Gastroesophageal sphincter (tissue), 4 donors: ENCODE measurements at regions not wholly inside any gene's neighbourhood (a gene's known extent, or its start where the extent isn't known, plus 50 kb on each side); places are given as distances from the start of the nearest gene placed in this dataset.
A peak's percentile ranks its signal among the peaks of the same experiment; 100 is the strongest.

Source experiments
- ATAC-seq: fragments of 150-250 bp; one replicate; pipeline ENCODE4 v1.9.1; 2016; ENCODE audit warnings: mild to moderate bottlenecking, moderate library complexity
- H3K27ac ChIP-seq, 4 donors: fragments of 200-600 bp; sonication (generic) in 3 of 4; 1 replicate in 3 of 4; 2 replicates in 1 of 4; pipeline ENCODE4 v1.5.1; 2016 to 2019
- H3K27me3 ChIP-seq: fragments of 200-600 bp; sonication (generic); one replicate; pipeline ENCODE4 v1.5.1; 2019
- H3K36me3 ChIP-seq, 2 donors: fragments of 200-600 bp; sonication (generic); one replicate each; pipeline ENCODE4 v1.5.1; 2019; ENCODE audit warnings: control low read depth in 1 of 2
- H3K4me1 ChIP-seq, 3 donors: fragments of 200-600 bp; sonication (generic); 1 replicate in 2 of 3; 2 replicates in 1 of 3; pipeline ENCODE4 v1.5.1; 2016 to 2019; ENCODE audit warnings: control low read depth in 2 of 3
- H3K4me3 ChIP-seq, 2 donors: fragments of 200-600 bp; sonication (generic); one replicate each; pipeline ENCODE4 v1.5.1; 2019; ENCODE audit warnings: mild to moderate bottlenecking in 1 of 2, moderate library complexity in 1 of 2
- H3K9me3 ChIP-seq, 3 donors: fragments of 200-600 bp; sonication (generic); one replicate each; pipeline ENCODE4 v1.5.1; 2017 to 2019; ENCODE audit warnings: control low read depth in 2 of 3
- EP300 ChIP-seq: sonication (generic); formaldehyde crosslinking; IDR thresholded peaks from one replicate; pipeline ENCODE4 v1.6.1; 2017; ENCODE audit warnings: antibody characterized with exemption, mild to moderate bottlenecking
- POLR2A ChIP-seq, 2 donors: fragments of 450-650 bp; IDR thresholded peaks; one replicate each; pipeline ENCODE4 v1.6.1; 2017; ENCODE audit warnings: antibody characterized with exemption in 2 of 2, mild to moderate bottlenecking in 2 of 2, moderate library complexity in 1 of 2
- POLR2AphosphoS5 ChIP-seq: sonication (generic); formaldehyde crosslinking; IDR thresholded peaks from one replicate; pipeline ENCODE4 v1.6.1; 2017; ENCODE audit warnings: antibody characterized with exemption
- WGBS, 2 donors: methylation state at CpG; one replicate each; pipeline ENCODE4 v1.1.5; 2018; ENCODE audit warnings: low coverage in 1 of 2; 5-methylcytosine and 5-hydroxymethylcytosine counted together
- TF ChIP-seq, protein P1 (sequence below), 4 experiments: fragments of 200-600 bp in 2 of 4; fragments of 450-650 bp in 2 of 4; sonication (generic) in 1 of 4; IDR thresholded peaks; one replicate each; pipeline ENCODE4 v1.5.1; 2017 to 2019; ENCODE audit warnings: antibody characterized with exemption in 4 of 4, mild to moderate bottlenecking in 2 of 4, moderate library complexity in 2 of 4

- WGBS, 2 donors, result 96 to 100% methylated on average over 1 to 7 of the region's 15 CpGs
- TF ChIP-seq, protein P1, sequence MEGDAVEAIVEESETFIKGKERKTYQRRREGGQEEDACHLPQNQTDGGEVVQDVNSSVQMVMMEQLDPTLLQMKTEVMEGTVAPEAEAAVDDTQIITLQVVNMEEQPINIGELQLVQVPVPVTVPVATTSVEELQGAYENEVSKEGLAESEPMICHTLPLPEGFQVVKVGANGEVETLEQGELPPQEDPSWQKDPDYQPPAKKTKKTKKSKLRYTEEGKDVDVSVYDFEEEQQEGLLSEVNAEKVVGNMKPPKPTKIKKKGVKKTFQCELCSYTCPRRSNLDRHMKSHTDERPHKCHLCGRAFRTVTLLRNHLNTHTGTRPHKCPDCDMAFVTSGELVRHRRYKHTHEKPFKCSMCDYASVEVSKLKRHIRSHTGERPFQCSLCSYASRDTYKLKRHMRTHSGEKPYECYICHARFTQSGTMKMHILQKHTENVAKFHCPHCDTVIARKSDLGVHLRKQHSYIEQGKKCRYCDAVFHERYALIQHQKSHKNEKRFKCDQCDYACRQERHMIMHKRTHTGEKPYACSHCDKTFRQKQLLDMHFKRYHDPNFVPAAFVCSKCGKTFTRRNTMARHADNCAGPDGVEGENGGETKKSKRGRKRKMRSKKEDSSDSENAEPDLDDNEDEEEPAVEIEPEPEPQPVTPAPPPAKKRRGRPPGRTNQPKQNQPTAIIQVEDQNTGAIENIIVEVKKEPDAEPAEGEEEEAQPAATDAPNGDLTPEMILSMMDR (IDR thresholded peaks at IDR 0.05), result no peak
- no peak for TF ChIP-seq POLR2AphosphoS5
- no peak for TF ChIP-seq EP300
- TF ChIP-seq POLR2A (IDR thresholded peaks at IDR 0.05), result no peak
- no peaks in the 10 kb centered on the region for H3K27me3 ChIP-seq
- H3K4me3 ChIP-seq, result no peak overlapping the region
- H3K27ac ChIP-seq, result no peak overlapping the region
- H3K4me1 ChIP-seq, result no peaks in the 10 kb centered on the region
- no peaks in the 10 kb centered on the region for H3K36me3 ChIP-seq
- no peak for ATAC-seq
- H3K9me3 ChIP-seq, result peaks cover 0 to 21% (median 0%) of the 10 kb centered on the region in 3 donors
Observed at GRCh38 chr6:77332915-77333623, 130.2 kb downstream of the HTR1B start.

DNA sequence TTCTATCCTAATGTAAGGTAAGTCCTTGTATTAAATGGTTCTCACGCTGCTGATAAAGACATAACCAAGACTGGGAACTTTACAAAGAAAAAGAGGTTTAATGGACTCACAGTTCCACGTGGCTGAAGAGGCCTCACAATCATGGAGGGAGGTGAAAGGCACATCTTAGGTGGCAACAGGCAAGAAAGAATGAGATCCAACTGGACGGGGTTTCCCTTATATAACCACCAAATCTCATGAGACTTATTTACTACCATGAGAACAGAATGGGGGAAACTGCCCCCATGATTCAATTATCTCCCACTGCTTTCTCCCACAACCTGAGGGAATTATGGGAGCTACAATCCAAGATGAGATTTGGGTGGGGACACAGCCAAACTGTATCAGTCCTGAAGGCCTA lies 136.6 kb downstream of the HTR1B start:
- H3K36me3 ChIP-seq, result no peaks in the 10 kb centered on the region
- 86 to 100% methylated on average over 1 to 3 of the region's 3 CpGs for WGBS, 2 donors
- TF ChIP-seq POLR2A (IDR thresholded peaks at IDR 0.05) (no peak), POLR2AphosphoS5 (no peak), EP300 (no peak)
- TF ChIP-seq, protein P1 (IDR thresholded peaks at IDR 0.05), result no peak
- H3K27me3 ChIP-seq, result no peaks in the 10 kb centered on the region
- no peak overlapping the region for H3K27ac ChIP-seq
- no peaks in the 10 kb centered on the region for H3K9me3 ChIP-seq
- no peaks in the 10 kb centered on the region for H3K4me1 ChIP-seq
- no peak for ATAC-seq
- no peak overlapping the region for H3K4me3 ChIP-seq

GRCh38 chr6:77326029-77326428 lies 137.3 kb downstream of the HTR1B start:
- Histone ChIP-seq H3K4me1 (no peaks in the 10 kb centered on the region), H3K4me3 (no peak overlapping the region), H3K36me3 (no peaks in the 10 kb centered on the region), H3K27ac (no peak overlapping the region), H3K9me3 (no peaks in the 10 kb centered on the region), H3K27me3 (no peaks in the 10 kb centered on the region)
- no peak for ATAC-seq
- 73 to 83% methylated on average over 3 of the region's 3 CpGs for WGBS, 2 donors
- TF ChIP-seq POLR2A (IDR thresholded peaks at IDR 0.05), result no peak
- no peak for TF ChIP-seq EP300
- TF ChIP-seq, protein P1 (IDR thresholded peaks at IDR 0.05), result no peak
- TF ChIP-seq POLR2AphosphoS5, result no peak

- no peak for TF ChIP-seq POLR2A (IDR thresholded peaks at IDR 0.05)
- TF ChIP-seq, protein P1 (IDR thresholded peaks at IDR 0.05), result no peak
- TF ChIP-seq EP300, result no peak
- no peak for TF ChIP-seq POLR2AphosphoS5
- H3K27ac ChIP-seq, result no peak overlapping the region
- 71 to 83% methylated on average over 1 of the region's 1 CpG for WGBS, 2 donors
- H3K4me1 ChIP-seq, result no peaks in the 10 kb centered on the region
- no peak overlapping the region for H3K4me3 ChIP-seq
- no peaks in the 10 kb centered on the region for H3K36me3 ChIP-seq
- ATAC-seq, result peak; percentile 86
- no peaks in the 10 kb centered on the region for H3K27me3 ChIP-seq
- no peaks in the 10 kb centered on the region for H3K9me3 ChIP-seq
Observed at GRCh38 chr6:77324866-77325265, 138.4 kb downstream of the HTR1B start.

DNA sequence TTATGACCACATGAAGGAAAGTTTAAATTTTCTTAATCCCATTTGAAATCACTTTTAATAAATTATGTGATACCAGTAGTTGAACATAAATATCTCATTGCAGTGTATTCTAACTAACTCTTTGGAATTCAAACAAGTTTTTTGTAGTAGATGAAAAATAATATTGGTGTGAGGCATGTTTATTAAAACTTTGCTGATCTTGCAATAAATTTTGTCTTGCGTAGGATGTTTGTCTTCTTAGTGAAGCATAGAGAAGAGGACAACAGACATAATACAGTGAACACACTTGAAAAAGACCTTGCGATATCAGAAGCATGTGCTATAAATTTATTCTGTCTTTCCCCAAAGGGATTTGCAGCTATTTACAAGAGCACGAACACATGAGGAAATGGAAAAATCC lies 140.7 kb downstream of the HTR1B start:
- Histone ChIP-seq H3K36me3 (no peaks in the 10 kb centered on the region), H3K9me3 (no peaks in the 10 kb centered on the region), H3K4me3 (no peak overlapping the region), H3K4me1 (no peaks in the 10 kb centered on the region), H3K27ac (no peak overlapping the region), H3K27me3 (no peaks in the 10 kb centered on the region)
- ATAC-seq, result no peak
- WGBS, 2 donors, result 76 to 82% methylated on average over 3 of the region's 3 CpGs
- TF ChIP-seq POLR2AphosphoS5 (no peak), EP300 (no peak), POLR2A (IDR thresholded peaks at IDR 0.05) (no peak)
- TF ChIP-seq, protein P1 (IDR thresholded peaks at IDR 0.05), result no peak
